ENCODE measurements at regions not wholly inside any gene's neighbourhood (a gene's known extent, or its start where the extent isn't known, plus 50 kb on each side); places are given as distances from the start of the nearest gene placed in this dataset.

- TF ChIP-seq EP300 (IDR thresholded peaks at IDR 0.05) (no peak), CTCF (IDR thresholded peaks at IDR 0.05) (no peak), POLR2A (IDR thresholded peaks at IDR 0.05; ENCODE audit: low read depth) (no peak)
Observed at GRCh38 chr11:131005829-131006228, 89.5 kb upstream of the SNX19 start.
